OCI-LY1 (cell line): ENCODE measurements at regions not wholly inside any gene's neighbourhood (a gene's known extent, or its start where the extent isn't known, plus 50 kb on each side); places are given as distances from the start of the nearest gene placed in this dataset.

Experiments used
- H2AFZ ChIP-seq: fragments of 200-600 bp; sonication (generic), shearing (Covaris generic); 2 replicates; pipeline ENCODE4 v1.6.0; 2014; ENCODE audit warnings: antibody characterized with exemption, mild to moderate bottlenecking, low read length
- H3F3A ChIP-seq: fragments of 200-600 bp; sonication (generic), shearing (Covaris generic); 2 replicates; pipeline ENCODE4 v1.6.0; 2014; ENCODE audit warnings: mild to moderate bottlenecking, antibody characterized with exemption, low read length, moderate library complexity; ENCODE audit not compliant: insufficient read depth
- H3K27ac ChIP-seq: fragments of 200-600 bp; sonication (generic); 2 replicates; pipeline ENCODE4 v1.5.1; 2014; ENCODE audit warnings: low read length, mixed run types, mild to moderate bottlenecking, low read depth; ENCODE audit not compliant: poor library complexity, severe bottlenecking
- H3K27me3 ChIP-seq: fragments of 200-600 bp; sonication (generic); 2 replicates; pipeline ENCODE4 v1.6.0; 2014; ENCODE audit warnings: antibody characterized with exemption, mild to moderate bottlenecking, low read length, moderate library complexity; ENCODE audit not compliant: insufficient read depth
- H3K36me3 ChIP-seq: fragments of 200-600 bp; sonication (generic); 2 replicates; pipeline ENCODE4 v1.6.1; 2014; ENCODE audit warnings: mild to moderate bottlenecking, antibody characterized with exemption, low read length, moderate library complexity, mixed read lengths; ENCODE audit not compliant: insufficient read depth
- H3K4me1 ChIP-seq: fragments of 200-600 bp; sonication (generic); 2 replicates; pipeline ENCODE4 v1.5.1; 2014; ENCODE audit warnings: mild to moderate bottlenecking, low read length, moderate library complexity; ENCODE audit not compliant: insufficient read depth, severe bottlenecking
- H3K4me2 ChIP-seq: fragments of 200-600 bp; sonication (generic), shearing (Covaris generic); 2 replicates; pipeline ENCODE4 v1.6.1; 2014; ENCODE audit warnings: low read length
- H3K4me3 ChIP-seq: fragments of 200-600 bp; sonication (generic); 2 replicates; pipeline ENCODE4 v1.5.1; 2014; ENCODE audit warnings: low read length, low read depth, mild to moderate bottlenecking, mixed read lengths; ENCODE audit not compliant: poor library complexity, severe bottlenecking
- H3K79me2 ChIP-seq: fragments of 200-600 bp; shearing (Covaris generic); 2 replicates; pipeline ENCODE4 v1.6.1; 2016; ENCODE audit warnings: mixed run types, low read length, mixed read lengths; ENCODE audit not compliant: insufficient read depth
- H3K9ac ChIP-seq: fragments of 200-600 bp; sonication (generic), shearing (Covaris generic); 2 replicates; pipeline ENCODE4 v1.6.1; 2014; ENCODE audit warnings: mild to moderate bottlenecking, low read length, mixed read lengths
- H3K9me2 ChIP-seq: fragments of 200-600 bp; sonication (generic), shearing (Covaris generic); 2 replicates; pipeline ENCODE4 v1.6.1; 2014; ENCODE audit warnings: low read depth, mild to moderate bottlenecking, low read length, mixed read lengths
- H3K9me3 ChIP-seq: fragments of 200-600 bp; shearing (Covaris generic); 2 replicates; pipeline ENCODE4 v1.6.1; 2014; ENCODE audit warnings: low read length, mixed read lengths
- H4K20me1 ChIP-seq: fragments of 200-600 bp; sonication (generic), shearing (Covaris generic); 2 replicates; pipeline ENCODE4 v1.6.0; 2016; ENCODE audit warnings: mild to moderate bottlenecking, low read length; ENCODE audit not compliant: insufficient read depth
- CTCF ChIP-seq: fragments of 200-600 bp; sonication (generic), shearing (Covaris generic); IDR thresholded peaks from 2 replicates; pipeline ENCODE4 v1.5.1; 2017; ENCODE audit warnings: mild to moderate bottlenecking, antibody characterized with exemption, low read length, moderate library complexity, mixed read lengths
- EZH2 ChIP-seq: fragments of 200-600 bp; sonication (generic), shearing (Covaris generic); IDR thresholded peaks from 2 replicates; pipeline ENCODE4 v1.8.0; 2017; ENCODE audit warnings: borderline replicate concordance, mixed run types, mild to moderate bottlenecking, antibody characterized with exemption, low read length, moderate library complexity, mixed read lengths

- H3K27me3 ChIP-seq = no peaks in the 10 kb centered on the region
- no peak overlapping the region for H2AFZ ChIP-seq
- no peak overlapping the region for H3K9ac ChIP-seq
- H3K9me3 ChIP-seq = no peaks in the 10 kb centered on the region
- H3K9me2 ChIP-seq = no peaks in the 10 kb centered on the region
- H3K27ac ChIP-seq = no peak overlapping the region
- no peaks in the 10 kb centered on the region for H4K20me1 ChIP-seq
- no peak for TF ChIP-seq EZH2
- TF ChIP-seq CTCF = no peak
- no peaks in the 10 kb centered on the region for H3F3A ChIP-seq
- H3K36me3 ChIP-seq = no peaks in the 10 kb centered on the region
- no peak overlapping the region for H3K4me2 ChIP-seq
- no peaks in the 10 kb centered on the region for H3K79me2 ChIP-seq
- H3K4me1 ChIP-seq = no peaks in the 10 kb centered on the region
- no peak overlapping the region for H3K4me3 ChIP-seq
Measured at GRCh38 chr5:19301271-19301670, 686.7 kb downstream of the CDH18 start.

GRCh38 chr5:19314840-19315239 lies 673.2 kb downstream of the CDH18 start:
- Histone ChIP-seq H3K27me3 (no peaks in the 10 kb centered on the region), H3F3A (no peaks in the 10 kb centered on the region), H3K9me2 (no peaks in the 10 kb centered on the region), H3K4me2 (no peak overlapping the region), H3K79me2 (no peaks in the 10 kb centered on the region), H3K4me3 (no peak overlapping the region), H3K9me3 (no peaks in the 10 kb centered on the region), H3K4me1 (no peaks in the 10 kb centered on the region), H2AFZ (no peak overlapping the region), H3K36me3 (no peaks in the 10 kb centered on the region), H4K20me1 (no peaks in the 10 kb centered on the region), H3K27ac (no peak overlapping the region), H3K9ac (no peak overlapping the region)
- no peak for TF ChIP-seq CTCF
- TF ChIP-seq EZH2 = no peak

- no peak overlapping the region for H2AFZ ChIP-seq
- H3K36me3 ChIP-seq = no peaks in the 10 kb centered on the region
- H3K79me2 ChIP-seq = no peaks in the 10 kb centered on the region
- no peaks in the 10 kb centered on the region for H3K9me2 ChIP-seq
- H4K20me1 ChIP-seq = no peaks in the 10 kb centered on the region
- no peaks in the 10 kb centered on the region for H3K9me3 ChIP-seq
- H3K4me2 ChIP-seq = no peak overlapping the region
- TF ChIP-seq EZH2 (no peak), CTCF (no peak)
- H3K9ac ChIP-seq = no peak overlapping the region
- H3K27ac ChIP-seq = no peak overlapping the region
- H3K4me3 ChIP-seq = no peak overlapping the region
- H3K4me1 ChIP-seq = no peaks in the 10 kb centered on the region
- H3K27me3 ChIP-seq = no peaks in the 10 kb centered on the region
- no peaks in the 10 kb centered on the region for H3F3A ChIP-seq
Measured at GRCh38 chr5:19319252-19319651, 668.7 kb downstream of the CDH18 start.
